ENCODE measurements at regions not wholly inside any gene's neighbourhood (a gene's known extent, or its start where the extent isn't known, plus 50 kb on each side); places are given as distances from the start of the nearest gene placed in this dataset.

GRCh38 chr2:240329116-240329665, 106.3 kb upstream of the GPC1 start:
- TF ChIP-seq POLR2AphosphoS5 (IDR thresholded peaks at IDR 0.05; ENCODE audit: insufficient read depth in 1 of 2, low read depth in 1 of 2) (no peak), CTCF (IDR thresholded peaks at IDR 0.05) (no peak), POLR2A (IDR thresholded peaks at IDR 0.05) (no peak)
